C4-2B (cell line): ENCODE measurements at regions not wholly inside any gene's neighbourhood (a gene's known extent, or its start where the extent isn't known, plus 50 kb on each side); places are given as distances from the start of the nearest gene placed in this dataset.

Source experiments
- H3K27ac ChIP-seq: fragments of 450-650 bp; 2 replicates; pipeline ENCODE4 v1.5.1; 2017
- CTCF ChIP-seq: fragments of 450-650 bp; conservative IDR thresholded peaks from 2 replicates; pipeline ENCODE4 v1.5.1; 2017; ENCODE audit warnings: mild to moderate bottlenecking
- ZFX ChIP-seq: fragments of 450-650 bp; IDR thresholded peaks from 2 replicates; pipeline ENCODE4 v1.6.1; 2017

- H3K27ac ChIP-seq = no peak overlapping the region
- TF ChIP-seq ZFX (no peak), CTCF (no peak)
Measured at GRCh38 chr2:123485056-123485455, 540.0 kb upstream of the CNTNAP5 start.

GRCh38 chr2:123493687-123494086 is 531.4 kb upstream of the CNTNAP5 start:
- H3K27ac ChIP-seq = no peak overlapping the region
- TF ChIP-seq CTCF = no peak
- TF ChIP-seq ZFX = no peak

- no peak for TF ChIP-seq CTCF
- no peak for TF ChIP-seq ZFX
- no peak overlapping the region for H3K27ac ChIP-seq
Measured at GRCh38 chr2:123495241-123495640, 529.8 kb upstream of the CNTNAP5 start.

GRCh38 chr2:123500346-123500745 is 524.7 kb upstream of the CNTNAP5 start:
- no peak overlapping the region for H3K27ac ChIP-seq
- TF ChIP-seq CTCF (no peak), ZFX (no peak)

- TF ChIP-seq ZFX = no peak
- no peak for TF ChIP-seq CTCF
- H3K27ac ChIP-seq = no peak overlapping the region
Measured at GRCh38 chr2:123500988-123501387, 524.1 kb upstream of the CNTNAP5 start.

- TF ChIP-seq ZFX (no peak), CTCF (no peak)
- H3K27ac ChIP-seq = no peak overlapping the region
Measured at GRCh38 chr2:123502931-123503330, 522.2 kb upstream of the CNTNAP5 start.

GRCh38 chr2:123512547-123512946 is 512.5 kb upstream of the CNTNAP5 start:
- H3K27ac ChIP-seq = no peak overlapping the region
- no peak for TF ChIP-seq ZFX

GRCh38 chr2:123513351-123513750 is 511.7 kb upstream of the CNTNAP5 start:
- no peak overlapping the region for H3K27ac ChIP-seq
- TF ChIP-seq CTCF = no peak
- no peak for TF ChIP-seq ZFX
